GM23338 (cell line): ENCODE measurements at regions not wholly inside any gene's neighbourhood (a gene's known extent, or its start where the extent isn't known, plus 50 kb on each side); places are given as distances from the start of the nearest gene placed in this dataset.

Source experiments
- ATAC-seq: fragments of 200-7000 bp; cut with Tn5 transposase; 3 replicates; pipeline ENCODE4 v1.9.1; 2020
- DNase-seq: peaks from one replicate; pipeline ENCODE4 v3.0.0-alpha.2; 2015; ENCODE audit warnings: low spot score
- H2AFZ ChIP-seq: fragments of 200-600 bp; sonication (generic); 2 replicates; pipeline ENCODE4 v1.8.0; 2016; ENCODE audit warnings: antibody characterized with exemption, mild to moderate bottlenecking, moderate library complexity
- H3F3A ChIP-seq: fragments of 200-600 bp; sonication (generic); replicated peaks from 2 replicates; pipeline ENCODE4 v1.8.0; 2017; ENCODE audit warnings: antibody characterized with exemption, mixed run types, low read depth
- H3K27ac ChIP-seq: fragments of 200-600 bp; sonication (generic); 2 replicates; pipeline ENCODE4 v1.6.1; 2016; ENCODE audit warnings: low read depth
- H3K27me3 ChIP-seq: fragments of 200-600 bp; sonication (generic); 2 replicates; pipeline ENCODE4 v1.8.0; 2016; ENCODE audit warnings: mild to moderate bottlenecking, mixed run types, moderate library complexity; ENCODE audit not compliant: insufficient read depth
- H3K36me3 ChIP-seq: fragments of 200-600 bp; sonication (generic); 2 replicates; pipeline ENCODE4 v1.8.0; 2016; ENCODE audit warnings: mild to moderate bottlenecking; ENCODE audit not compliant: insufficient read depth
- H3K4me1 ChIP-seq: fragments of 200-600 bp; sonication (generic); 2 replicates; pipeline ENCODE4 v1.8.0; 2016; ENCODE audit warnings: mild to moderate bottlenecking, moderate library complexity; ENCODE audit not compliant: insufficient read depth
- H3K4me2 ChIP-seq: fragments of 200-600 bp; sonication (generic); 2 replicates; pipeline ENCODE4 v1.7.1; 2017; ENCODE audit warnings: mixed run types
- H3K4me3 ChIP-seq: fragments of 200-600 bp; sonication (generic); 2 replicates; pipeline ENCODE4 v1.6.1; 2016; ENCODE audit warnings: mixed run types
- H3K79me2 ChIP-seq: fragments of 200-600 bp; sonication (generic); replicated peaks from 2 replicates; pipeline ENCODE4 v1.8.0; 2017; ENCODE audit warnings: mild to moderate bottlenecking; ENCODE audit not compliant: insufficient read depth
- H3K9me2 ChIP-seq: fragments of 200-600 bp; sonication (generic); 2 replicates; pipeline ENCODE4 v1.8.0; 2017; ENCODE audit not compliant: insufficient read depth
- H4K20me1 ChIP-seq: fragments of 200-600 bp; sonication (generic); replicated peaks from 2 replicates; pipeline ENCODE4 v1.8.0; 2017; ENCODE audit warnings: mild to moderate bottlenecking; ENCODE audit not compliant: insufficient read depth
- H3K27ac Mint-ChIP-seq: 2 replicates; pipeline ENCODE4 v1.8.0; 2020; ENCODE audit warnings: inconsistent platforms, mild to moderate bottlenecking, moderate library complexity, mixed read lengths
- H3K27me3 Mint-ChIP-seq: 3 replicates; pipeline ENCODE4 v1.8.0; 2022; ENCODE audit warnings: low read depth, mild to moderate bottlenecking, moderate library complexity, mixed read lengths, inconsistent platforms; ENCODE audit not compliant: insufficient read depth, poor library complexity
- H3K36me3 Mint-ChIP-seq: 3 replicates; pipeline ENCODE4 v1.8.0; 2021; ENCODE audit warnings: low read depth, mild to moderate bottlenecking, inconsistent platforms, moderate library complexity, mixed read lengths
- H3K4me1 Mint-ChIP-seq: 3 replicates; pipeline ENCODE4 v1.8.0; 2020; ENCODE audit warnings: mild to moderate bottlenecking, inconsistent platforms, mixed read lengths
- H3K4me3 Mint-ChIP-seq: 3 replicates; pipeline ENCODE4 v1.8.0; 2021; ENCODE audit warnings: moderate library complexity, mild to moderate bottlenecking, inconsistent platforms, mixed read lengths
- H3K9me3 Mint-ChIP-seq: 3 replicates; pipeline ENCODE4 v1.8.0; 2020; ENCODE audit warnings: moderate library complexity, mild to moderate bottlenecking, inconsistent platforms, mixed read lengths
- CREB1 ChIP-seq: fragments of 250-450 bp; sonication (Bioruptor Pico); IDR thresholded peaks from 2 replicates; pipeline ENCODE4 v1.5.0; 2020; ENCODE audit warnings: low read depth, mild to moderate bottlenecking, moderate library complexity
- CTCF ChIP-seq, 2 experiments: fragments of 200-600 bp in 1 of 2; sonication (generic) in 1 of 2; conservative IDR thresholded peaks; 2 replicates each; pipeline versions ENCODE4 v1.5.1 to v1.6.1; 2016 to 2017; ENCODE audit warnings: antibody characterized with exemption in 2 of 2, low read depth in 2 of 2, mild to moderate bottlenecking in 2 of 2, moderate library complexity in 1 of 2
- ETS1 ChIP-seq: IDR thresholded peaks from 2 replicates; pipeline ENCODE4 v1.6.1; 2016; ENCODE audit warnings: antibody characterized with exemption
- EZH2 ChIP-seq: fragments of 200-600 bp; sonication (generic); IDR thresholded peaks from one replicate; pipeline ENCODE4 v1.8.0; 2017; ENCODE audit warnings: antibody characterized with exemption, mild to moderate bottlenecking, low read depth; ENCODE audit not compliant: unreplicated experiment
- EZH2phosphoT487 ChIP-seq: fragments of 200-600 bp; sonication (generic); IDR thresholded peaks from one replicate; pipeline ENCODE4 v1.8.1; 2018; ENCODE audit warnings: antibody characterized with exemption; ENCODE audit not compliant: unreplicated experiment
- JUNB ChIP-seq: IDR thresholded peaks from one replicate; pipeline ENCODE4 v1.6.1; 2016; ENCODE audit warnings: antibody characterized with exemption; ENCODE audit not compliant: unreplicated experiment
- NANOG ChIP-seq: IDR thresholded peaks from 2 replicates; pipeline ENCODE4 v1.6.1; 2016; ENCODE audit warnings: antibody characterized with exemption, borderline replicate concordance
- POLR2AphosphoS5 ChIP-seq: IDR thresholded peaks from 2 replicates; pipeline ENCODE4 v1.6.1; 2016; ENCODE audit warnings: antibody characterized with exemption, low read depth
- ZNF114 ChIP-seq: fragments of 250-450 bp; sonication (Bioruptor Pico); IDR thresholded peaks from 2 replicates; pipeline ENCODE4 v1.5.0; 2020; ENCODE audit warnings: mild to moderate bottlenecking, moderate library complexity
- ZNF331 ChIP-seq: fragments of 250-450 bp; sonication (Bioruptor Pico); IDR thresholded peaks from 2 replicates; pipeline ENCODE4 v1.5.0; 2020; ENCODE audit warnings: low read depth, mild to moderate bottlenecking, moderate library complexity
- ZNF462 ChIP-seq: fragments of 250-450 bp; sonication (Bioruptor Pico); IDR thresholded peaks from 2 replicates; pipeline ENCODE4 v1.5.0; 2020; ENCODE audit warnings: mild to moderate bottlenecking, moderate library complexity

GRCh38 chr2:193219413-193219812 lies 1024.7 kb upstream of the TMEFF2 start:
- Histone ChIP-seq H3K36me3 (no peaks in the 10 kb centered on the region), H3K79me2 (no peaks in the 10 kb centered on the region), H3F3A (no peaks in the 10 kb centered on the region), H3K9me2 (no peaks in the 10 kb centered on the region), H4K20me1 (no peaks in the 10 kb centered on the region), H3K4me1 (no peaks in the 10 kb centered on the region), H3K27me3 (no peaks in the 10 kb centered on the region), H3K4me3 (no peak overlapping the region), H2AFZ (no peak overlapping the region), H3K27ac (no peak overlapping the region), H3K4me2 (no peak overlapping the region)
- TF ChIP-seq CREB1 (CRISPR knock-in tag) (no peak), ZNF462 (no peak), ZNF114 (no peak), EZH2 (no peak), ZNF331 (no peak), POLR2AphosphoS5 (no peak), EZH2phosphoT487 (no peak), ETS1 (no peak), CTCF (conservative IDR thresholded peaks at IDR 0.05; ENCODE audit: low read depth in 2 of 2) (no peak), NANOG (no peak), JUNB (no peak)
- ATAC-seq (no peak), DNase-seq (no peak)
- no peak overlapping the region for H3K4me3 Mint-ChIP-seq
- no peaks in the 10 kb centered on the region for H3K4me1 Mint-ChIP-seq
- no peaks in the 10 kb centered on the region for H3K36me3 Mint-ChIP-seq
- no peaks in the 10 kb centered on the region for H3K27me3 Mint-ChIP-seq
- H3K9me3 Mint-ChIP-seq = no peaks in the 10 kb centered on the region
- H3K27ac Mint-ChIP-seq = no peak overlapping the region
